ENCODE measurements at regions not wholly inside any gene's neighbourhood (a gene's known extent, or its start where the extent isn't known, plus 50 kb on each side); places are given as distances from the start of the nearest gene placed in this dataset.
A peak's percentile ranks its signal among the peaks of the same experiment; 100 is the strongest.

GRCh38 chr4:55175779-55176231 lies 50.4 kb upstream of the KDR start:
- Histone ChIP-seq H3K27me3 (ENCODE audit: control insufficient read depth, insufficient read depth, low read length) (no peaks in the 10 kb centered on the region), H3K9me3 (ENCODE audit: control insufficient read depth, insufficient read depth, low read length) (no peaks in the 10 kb centered on the region), H3K9ac (ENCODE audit: low read depth, low read length) (no peak overlapping the region), H3K4me3 (ENCODE audit: low read depth, low read length) (no peak overlapping the region), H3K27ac (ENCODE audit: low read depth, low read length) (peak overlapping the region; percentile 82), H3K4me1 (ENCODE audit: control insufficient read depth, insufficient read depth, low read length) (peaks cover 29% of the 10 kb centered on the region), H3K36me3 (ENCODE audit: control insufficient read depth, insufficient read depth, low read length) (no peaks in the 10 kb centered on the region)

- H3K9me3 ChIP-seq (ENCODE audit: control insufficient read depth, insufficient read depth, low read length) = no peaks in the 10 kb centered on the region
- H3K27ac ChIP-seq (ENCODE audit: low read depth, low read length) = peak overlapping the region; percentile 82
- peaks cover 36% of the 10 kb centered on the region for H3K4me1 ChIP-seq (ENCODE audit: control insufficient read depth, insufficient read depth, low read length)
- H3K27me3 ChIP-seq (ENCODE audit: control insufficient read depth, insufficient read depth, low read length) = no peaks in the 10 kb centered on the region
- no peak overlapping the region for H3K4me3 ChIP-seq (ENCODE audit: low read depth, low read length)
- H3K36me3 ChIP-seq (ENCODE audit: control insufficient read depth, insufficient read depth, low read length) = no peaks in the 10 kb centered on the region
- H3K9ac ChIP-seq (ENCODE audit: low read depth, low read length) = no peak overlapping the region; the same call in 1 of the 2 replicates
Measured at GRCh38 chr4:55176497-55176896, 51.1 kb upstream of the KDR start.

GRCh38 chr4:55177461-55177860 lies 52.1 kb upstream of the KDR start:
- H3K36me3 ChIP-seq (ENCODE audit: control insufficient read depth, insufficient read depth, low read length) = no peaks in the 10 kb centered on the region

GRCh38 chr4:55178226-55179005 lies 53.0 kb upstream of the KDR start:
- Histone ChIP-seq H3K9ac (ENCODE audit: low read depth, low read length) (no peak overlapping the region), H3K4me1 (ENCODE audit: control insufficient read depth, insufficient read depth, low read length) (peaks cover 40% of the 10 kb centered on the region), H3K27ac (ENCODE audit: low read depth, low read length) (no peak overlapping the region), H3K4me3 (ENCODE audit: low read depth, low read length) (no peak overlapping the region), H3K9me3 (ENCODE audit: control insufficient read depth, insufficient read depth, low read length) (no peaks in the 10 kb centered on the region), H3K27me3 (ENCODE audit: control insufficient read depth, insufficient read depth, low read length) (no peaks in the 10 kb centered on the region), H3K36me3 (ENCODE audit: control insufficient read depth, insufficient read depth, low read length) (no peaks in the 10 kb centered on the region)

More at GRCh38 chr4:55177461-55177860, 52.1 kb upstream of the KDR start:
- Histone ChIP-seq H3K9me3 (ENCODE audit: control insufficient read depth, insufficient read depth, low read length) (no peaks in the 10 kb centered on the region), H3K27me3 (ENCODE audit: control insufficient read depth, insufficient read depth, low read length) (no peaks in the 10 kb centered on the region), H3K4me3 (ENCODE audit: low read depth, low read length) (no peak overlapping the region), H3K27ac (ENCODE audit: low read depth, low read length) (no peak overlapping the region), H3K9ac (ENCODE audit: low read depth, low read length) (no peak overlapping the region), H3K4me1 (ENCODE audit: control insufficient read depth, insufficient read depth, low read length) (peaks cover 42% of the 10 kb centered on the region)

GRCh38 chr4:55181010-55182005 lies 55.9 kb upstream of the KDR start:
- Histone ChIP-seq H3K4me3 (ENCODE audit: low read depth, low read length) (no peak overlapping the region), H3K36me3 (ENCODE audit: control insufficient read depth, insufficient read depth, low read length) (no peaks in the 10 kb centered on the region), H3K27ac (ENCODE audit: low read depth, low read length) (peak overlapping the region; percentile 44), H3K4me1 (ENCODE audit: control insufficient read depth, insufficient read depth, low read length) (peaks cover 51% of the 10 kb centered on the region), H3K9me3 (ENCODE audit: control insufficient read depth, insufficient read depth, low read length) (no peaks in the 10 kb centered on the region), H3K9ac (ENCODE audit: low read depth, low read length) (no peak overlapping the region), H3K27me3 (ENCODE audit: control insufficient read depth, insufficient read depth, low read length) (no peaks in the 10 kb centered on the region)

GRCh38 chr4:55183926-55184599 lies 58.7 kb upstream of the KDR start:
- Histone ChIP-seq H3K4me1 (ENCODE audit: control insufficient read depth, insufficient read depth, low read length) (peaks cover 57% of the 10 kb centered on the region), H3K9ac (ENCODE audit: low read depth, low read length) (no peak overlapping the region; the same call in 1 of the 2 replicates)

GRCh38 chr4:55184600-55185523 lies 59.5 kb upstream of the KDR start:
- H3K9me3 ChIP-seq (ENCODE audit: control insufficient read depth, insufficient read depth, low read length) = no peaks in the 10 kb centered on the region; the same call in 1 of the 2 replicates
- H3K9ac ChIP-seq (ENCODE audit: low read depth, low read length) = no peak overlapping the region; the same call in 1 of the 2 replicates
- no peaks in the 10 kb centered on the region for H3K27me3 ChIP-seq (ENCODE audit: control insufficient read depth, insufficient read depth, low read length)
- peak overlapping the region; percentile 60 for H3K27ac ChIP-seq (ENCODE audit: low read depth, low read length)
- H3K4me1 ChIP-seq (ENCODE audit: control insufficient read depth, insufficient read depth, low read length) = peaks cover 57% of the 10 kb centered on the region
- H3K36me3 ChIP-seq (ENCODE audit: control insufficient read depth, insufficient read depth, low read length) = no peaks in the 10 kb centered on the region
- H3K4me3 ChIP-seq (ENCODE audit: low read depth, low read length) = no peak overlapping the region

More at GRCh38 chr4:55183926-55184599, 58.7 kb upstream of the KDR start:
- H3K27me3 ChIP-seq (ENCODE audit: control insufficient read depth, insufficient read depth, low read length) = no peaks in the 10 kb centered on the region
- no peaks in the 10 kb centered on the region for H3K36me3 ChIP-seq (ENCODE audit: control insufficient read depth, insufficient read depth, low read length)
- H3K4me3 ChIP-seq (ENCODE audit: low read depth, low read length) = no peak overlapping the region
- H3K9me3 ChIP-seq (ENCODE audit: control insufficient read depth, insufficient read depth, low read length) = no peaks in the 10 kb centered on the region
- peak overlapping the region; percentile 60 for H3K27ac ChIP-seq (ENCODE audit: low read depth, low read length)

GRCh38 chr4:55186123-55186522 lies 60.7 kb upstream of the KDR start:
- Histone ChIP-seq H3K4me1 (ENCODE audit: control insufficient read depth, insufficient read depth, low read length) (peaks cover 52% of the 10 kb centered on the region), H3K9me3 (ENCODE audit: control insufficient read depth, insufficient read depth, low read length) (no peaks in the 10 kb centered on the region; the same call in 1 of the 2 replicates)

GRCh38 chr4:55186700-55187099 lies 61.3 kb upstream of the KDR start:
- Histone ChIP-seq H3K4me1 (ENCODE audit: control insufficient read depth, insufficient read depth, low read length) (peaks cover 46% of the 10 kb centered on the region), H3K27me3 (ENCODE audit: control insufficient read depth, insufficient read depth, low read length) (no peaks in the 10 kb centered on the region), H3K36me3 (ENCODE audit: control insufficient read depth, insufficient read depth, low read length) (no peaks in the 10 kb centered on the region), H3K4me3 (ENCODE audit: low read depth, low read length) (peak overlapping the region; percentile 16; the same call in 1 of the 2 replicates), H3K9ac (ENCODE audit: low read depth, low read length) (no peak overlapping the region), H3K27ac (ENCODE audit: low read depth, low read length) (peak overlapping the region; percentile 84), H3K9me3 (ENCODE audit: control insufficient read depth, insufficient read depth, low read length) (no peaks in the 10 kb centered on the region; the same call in 1 of the 2 replicates)

More at GRCh38 chr4:55186123-55186522, 60.7 kb upstream of the KDR start:
- Histone ChIP-seq H3K27me3 (ENCODE audit: control insufficient read depth, insufficient read depth, low read length) (no peaks in the 10 kb centered on the region), H3K9ac (ENCODE audit: low read depth, low read length) (no peak overlapping the region), H3K4me3 (ENCODE audit: low read depth, low read length) (no peak overlapping the region), H3K36me3 (ENCODE audit: control insufficient read depth, insufficient read depth, low read length) (no peaks in the 10 kb centered on the region), H3K27ac (ENCODE audit: low read depth, low read length) (peak overlapping the region; percentile 84)

Measured in HUES48 (cell line).